HG02571 (cell line): ENCODE measurements at regions not wholly inside any gene's neighbourhood (a gene's known extent, or its start where the extent isn't known, plus 50 kb on each side); places are given as distances from the start of the nearest gene placed in this dataset.

Source experiments
- ATAC-seq: cut with Tn5 transposase; IDR thresholded peaks from one replicate; pipeline ENCODE4 v1.9.1; 2021; ENCODE audit warnings: mild to moderate bottlenecking, moderate library complexity; ENCODE audit not compliant: unreplicated experiment

- ATAC-seq, result no peak
These were observed 107.6 kb upstream of the CPEB4 start for GRCh38 chr5:173780235-173781234.

GRCh38 chr5:173781432-173781815 is 106.7 kb upstream of the CPEB4 start:
- ATAC-seq, result no peak

DNA sequence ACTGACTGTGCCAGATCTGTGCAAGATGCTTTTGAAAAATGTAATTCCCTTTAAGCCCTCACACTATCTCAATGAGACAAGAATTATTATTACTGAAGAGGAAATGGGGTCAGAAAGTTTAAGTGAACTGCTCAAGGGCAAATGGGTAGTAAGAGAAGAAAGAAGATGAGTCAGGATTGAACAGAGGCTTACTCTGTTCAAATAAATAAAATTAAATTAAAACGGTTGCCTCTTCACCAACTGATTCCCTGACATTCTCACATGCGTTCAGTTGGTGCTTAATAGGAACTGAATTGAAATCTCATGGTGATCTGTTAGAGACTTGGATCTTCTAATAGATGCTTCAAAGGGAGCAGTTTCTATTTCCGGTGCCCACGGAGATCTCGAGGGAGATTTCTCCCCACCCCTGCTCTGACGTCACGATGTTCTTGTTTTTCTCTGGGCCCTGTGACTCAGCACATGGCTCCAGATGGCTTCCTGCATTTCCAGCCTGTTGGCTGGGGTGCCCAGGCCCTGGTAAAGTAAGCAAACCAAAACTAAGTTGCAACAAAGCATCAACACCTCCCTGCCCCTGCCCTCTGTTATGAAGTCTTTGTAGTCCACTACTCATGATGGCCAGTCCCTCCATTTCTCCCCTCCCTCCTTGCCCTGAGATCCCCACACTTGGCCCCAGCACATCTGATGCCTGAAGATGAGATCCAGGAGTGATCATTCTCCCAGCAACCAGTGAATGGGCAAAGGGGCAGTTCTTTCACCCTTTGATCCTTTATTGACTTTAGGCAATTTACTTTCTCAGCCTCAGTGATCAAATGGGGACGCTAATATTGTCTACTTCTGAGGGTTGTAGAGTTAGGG is 106.1 kb upstream of the CPEB4 start:
- ATAC-seq, result no peak

- no peak for ATAC-seq
These were observed 105.5 kb upstream of the CPEB4 start for GRCh38 chr5:173782671-173783101.

- ATAC-seq, result no peak
These were observed 104.8 kb upstream of the CPEB4 start for GRCh38 chr5:173783371-173783770.

- no peak for ATAC-seq
These were observed 102.7 kb upstream of the CPEB4 start for GRCh38 chr5:173785400-173785799.

DNA sequence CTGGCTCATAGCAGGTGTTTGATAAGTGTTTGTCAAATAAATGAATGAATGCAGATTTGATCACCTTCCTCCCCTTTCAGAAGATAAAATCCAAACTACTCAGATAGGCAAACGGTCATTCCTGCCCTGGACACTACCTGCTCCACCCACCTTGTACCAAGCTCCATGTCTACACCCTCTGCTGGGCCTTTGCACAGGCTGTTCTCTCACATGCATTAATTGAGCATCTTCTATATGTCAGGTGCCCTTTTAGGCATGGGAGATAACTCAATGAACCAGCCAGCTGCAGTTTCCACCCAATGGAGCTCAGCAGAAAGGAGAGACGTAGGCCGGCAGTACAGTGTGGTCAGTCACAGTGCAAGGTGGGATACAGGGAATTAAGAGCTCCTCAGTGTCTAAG is 102.3 kb upstream of the CPEB4 start:
- no peak for ATAC-seq

DNA sequence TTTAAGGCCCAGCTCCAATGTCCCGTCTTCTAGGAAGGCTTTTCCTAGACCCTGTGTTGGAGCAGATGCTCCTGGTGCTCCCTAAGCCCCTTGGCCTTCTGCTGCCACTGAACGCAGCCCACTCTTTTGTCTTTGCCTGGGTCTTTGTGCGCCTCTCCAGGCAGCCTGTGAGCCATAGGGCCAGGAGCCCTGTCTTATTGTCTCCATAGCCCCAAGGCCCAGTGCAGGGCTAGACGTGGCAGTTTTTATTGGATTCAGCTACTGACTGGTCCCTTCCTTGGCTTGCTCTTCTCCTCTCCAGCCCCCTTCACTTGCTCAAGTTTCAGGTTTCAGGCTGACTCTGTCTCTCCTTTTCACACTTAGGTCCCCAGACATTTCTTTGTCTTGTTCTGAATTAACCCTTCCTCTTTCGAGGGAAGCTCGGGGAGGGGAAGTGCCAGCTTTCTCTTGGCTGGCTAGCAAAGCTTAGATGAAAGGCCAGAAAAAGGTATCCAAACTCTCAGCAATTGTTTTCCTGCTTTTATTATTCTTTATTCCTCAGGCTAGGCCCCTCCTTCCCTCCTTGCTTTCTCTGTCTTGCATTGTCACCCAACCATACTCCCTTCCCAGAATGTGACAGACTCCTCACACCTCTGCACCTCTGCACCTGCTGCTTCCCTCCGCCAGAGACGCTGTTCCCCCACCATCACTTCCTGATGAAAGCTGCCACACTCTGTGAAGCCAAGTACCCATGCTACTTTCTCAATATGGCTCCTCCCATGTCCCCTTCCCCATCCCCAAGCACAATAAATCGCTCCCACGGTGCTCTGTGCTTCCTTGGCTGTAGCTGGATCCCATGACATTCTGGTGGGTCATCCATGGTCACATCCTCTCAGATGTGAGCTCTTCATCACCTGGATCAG is 101.6 kb upstream of the CPEB4 start:
- peak; percentile 45 for ATAC-seq

DNA sequence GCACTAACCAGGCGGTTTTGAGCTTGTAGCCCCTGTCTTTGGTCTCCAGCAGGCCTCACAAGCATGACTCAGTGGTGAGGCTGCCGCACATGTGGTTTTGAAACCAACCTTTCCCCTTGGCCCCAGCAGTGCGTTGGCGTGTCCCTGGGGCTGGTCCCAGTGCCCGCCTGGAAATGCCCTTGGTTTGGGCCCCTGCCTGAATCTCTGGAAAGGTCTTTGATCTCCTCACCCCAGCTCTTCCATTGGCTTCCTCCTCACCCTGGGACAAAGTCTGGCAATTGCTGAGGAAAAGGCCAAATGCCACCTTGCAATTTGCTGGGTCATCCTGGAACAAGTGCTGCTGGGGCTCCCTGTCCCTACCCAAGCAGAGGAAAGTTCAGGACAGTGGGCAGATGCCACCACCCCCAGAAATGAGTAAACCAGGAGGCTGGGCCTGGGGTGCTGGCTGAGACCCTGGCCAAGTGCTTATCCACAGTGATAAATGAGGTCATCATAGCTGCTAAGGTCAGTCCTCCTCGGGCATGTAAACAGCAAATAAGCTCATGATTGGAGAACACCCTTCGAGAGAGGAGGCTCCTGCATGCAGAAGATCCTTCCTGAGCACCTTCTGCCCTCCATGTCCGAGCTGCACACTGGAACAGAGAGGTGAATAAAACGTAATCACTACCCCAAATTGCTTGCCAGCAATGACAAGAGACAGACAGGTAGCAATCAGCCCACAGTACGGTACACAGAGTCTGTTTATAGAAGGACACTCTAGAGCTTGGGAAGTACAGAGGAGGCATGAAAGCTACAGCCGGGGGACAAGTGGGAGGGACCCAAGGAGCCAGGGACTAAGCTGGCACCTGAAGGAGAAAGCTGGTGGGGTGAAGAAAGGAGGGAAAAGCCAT is 98.9 kb upstream of the CPEB4 start:
- no peak for ATAC-seq

DNA sequence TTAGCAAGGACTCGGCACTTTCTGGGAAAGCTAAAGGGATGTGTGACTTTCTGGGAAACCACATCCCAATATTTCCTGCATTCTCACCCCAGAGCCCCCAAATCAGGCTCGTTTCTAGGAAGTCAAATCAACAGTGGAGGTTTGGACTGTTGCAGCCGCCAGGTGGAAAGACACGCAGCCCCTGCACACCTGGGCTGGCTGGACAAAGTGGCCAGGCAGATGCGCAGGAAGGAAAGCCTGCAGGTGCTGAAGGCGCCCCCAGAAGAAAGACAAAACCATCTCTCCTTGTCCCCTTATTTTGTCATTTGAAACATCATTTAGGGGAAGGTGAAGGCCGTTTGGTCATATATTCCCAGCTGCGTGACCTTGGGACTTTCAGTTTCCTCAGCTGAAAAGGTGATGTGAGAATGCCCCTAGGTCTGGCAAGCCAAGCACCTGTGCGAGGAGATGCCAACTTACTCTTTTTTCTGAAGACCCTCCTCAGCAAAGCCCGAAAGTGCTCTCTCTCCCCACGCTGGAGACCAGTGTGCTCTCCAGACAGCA is 97.9 kb upstream of the CPEB4 start:
- no peak for ATAC-seq

GRCh38 chr5:173790836-173791546 is 97.2 kb upstream of the CPEB4 start:
- no peak for ATAC-seq

GRCh38 chr5:173791878-173792277 is 96.3 kb upstream of the CPEB4 start:
- no peak for ATAC-seq

- no peak for ATAC-seq
These were observed 95.2 kb upstream of the CPEB4 start for GRCh38 chr5:173792781-173793547.

DNA sequence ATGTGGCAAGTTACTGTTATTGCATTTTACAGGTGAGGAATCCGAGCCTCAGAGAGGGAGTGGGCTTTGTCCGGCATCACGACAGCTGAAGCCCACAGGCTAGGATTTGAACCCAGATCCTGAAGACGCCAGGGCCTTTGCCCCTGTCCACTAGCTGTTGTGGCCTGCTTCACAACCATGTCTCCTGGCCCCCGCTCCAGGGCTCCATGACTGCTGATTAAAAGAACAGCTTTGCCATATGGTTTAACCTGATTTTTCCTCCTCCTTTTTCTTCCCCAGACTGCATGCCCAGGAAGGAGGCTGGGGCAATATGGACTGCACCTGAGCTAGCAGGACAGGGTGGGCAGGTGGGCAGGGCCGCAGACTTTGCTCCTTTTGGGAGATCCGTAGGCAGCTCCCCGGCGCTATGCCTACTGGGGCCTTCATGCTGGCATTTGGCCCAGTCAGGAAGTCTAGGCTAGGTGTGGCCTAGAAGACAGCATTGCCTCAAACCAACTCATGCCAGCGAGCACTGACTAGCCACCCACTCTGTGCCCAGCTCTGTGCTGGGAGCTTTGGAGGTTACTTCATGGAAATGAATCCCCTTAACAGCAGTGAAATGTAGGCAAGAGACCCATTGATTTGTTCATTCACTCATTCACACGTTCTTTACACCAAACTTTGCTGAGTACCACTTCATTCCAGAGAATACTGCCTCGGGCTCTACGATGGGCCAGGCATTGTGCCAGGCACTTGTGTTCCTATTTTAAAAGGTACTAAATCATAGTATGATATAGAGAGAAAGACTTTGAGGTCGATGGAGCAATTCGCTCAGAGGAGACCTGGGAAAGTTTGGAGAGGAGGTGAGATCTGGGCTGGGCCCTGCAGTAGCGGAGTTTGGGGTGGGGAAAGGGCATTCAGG is 94.3 kb upstream of the CPEB4 start:
- no peak for ATAC-seq

DNA sequence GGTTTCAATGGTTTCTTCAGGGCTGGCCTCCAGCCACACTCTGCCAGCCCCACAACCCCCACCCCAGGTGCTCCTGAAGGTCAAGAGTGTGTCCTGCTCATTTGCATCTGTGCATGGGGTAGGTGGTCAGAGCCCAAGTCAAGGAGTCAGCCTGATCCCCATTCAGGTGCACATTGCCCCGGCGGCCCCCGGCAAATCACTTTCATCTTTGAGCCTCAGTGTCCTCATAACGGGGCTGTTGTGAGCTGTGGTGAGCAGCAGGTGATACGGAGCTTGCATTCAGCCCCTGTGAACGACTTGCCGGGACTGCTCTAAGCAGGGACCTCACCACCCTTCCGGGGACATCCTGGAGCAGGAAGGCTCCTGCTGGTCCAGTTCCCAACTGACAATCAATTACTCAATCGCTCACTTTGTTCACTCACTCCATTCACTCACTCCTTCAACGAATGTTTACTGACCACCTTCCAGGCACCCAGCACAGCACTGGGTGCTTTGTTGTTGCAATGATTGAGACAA is 93.2 kb upstream of the CPEB4 start:
- no peak for ATAC-seq

GRCh38 chr5:173795601-173796000 is 92.5 kb upstream of the CPEB4 start:
- no peak for ATAC-seq
